Endothelial cell of umbilical vein (primary cell): ENCODE measurements at regions not wholly inside any gene's neighbourhood (a gene's known extent, or its start where the extent isn't known, plus 50 kb on each side); places are given as distances from the start of the nearest gene placed in this dataset.

Source experiments
- BruUV-seq: library from RNA; stranded (reverse); fragments of 400-500 nt; replicated peaks from 2 replicates; lab custom pipeline; 2021; lab: Mats Ljungman, UMichigan
- CTCF ChIA-PET: fragments of 300-600, 350-600 bp; sonication (Branson Sonifier 250); formaldehyde crosslinking; loops from one replicate; lab custom pipeline; 2021; ENCODE audit warnings: antibody characterized with exemption, inconsistent platforms; lab: Charles Lee
- POLR2A ChIA-PET: fragments of 300-600, 350-600 bp; sonication (Branson Sonifier 250); formaldehyde crosslinking; loops from one replicate; lab custom pipeline; 2021; ENCODE audit warnings: antibody characterized with exemption, inconsistent platforms; lab: Charles Lee
- DNase-seq: peaks from one replicate; pipeline ENCODE4 v3.0.0-alpha.2; 2011; ENCODE audit warnings: low read depth, low spot score
- FAIRE-seq: peaks from 2 replicates; lab custom pipeline; 2011; peaks lifted over from hg19 to GRCh38; lab: Jason Lieb, UNC
- H2AFZ ChIP-seq: 2 replicates; pipeline ENCODE4 v1.6.0; 2012; ENCODE audit warnings: low read depth, low read length, control low read depth, inconsistent platforms
- H3K27ac ChIP-seq: 2 replicates; pipeline ENCODE4 v1.5.1; 2011; ENCODE audit warnings: low read depth, mild to moderate bottlenecking, control low read depth, low read length, moderate library complexity; ENCODE audit not compliant: insufficient read depth
- H3K27me3 ChIP-seq, 2 experiments: 2 replicates each; pipeline versions ENCODE4 v1.6.0 to v1.6.1; 2011; ENCODE audit warnings: low read length in 2 of 2, mixed read lengths in 1 of 2; ENCODE audit not compliant: control insufficient read depth in 2 of 2, insufficient read depth in 2 of 2
- H3K36me3 ChIP-seq, 2 experiments: 2 replicates in 1 of 2; 3 replicates in 1 of 2; pipeline ENCODE4 v1.5.1; 2011; ENCODE audit warnings: low read length in 2 of 2, mild to moderate bottlenecking in 1 of 2, moderate library complexity in 1 of 2; ENCODE audit not compliant: control insufficient read depth in 2 of 2, insufficient read depth in 2 of 2; ENCODE audit errors: extremely low read depth in 1 of 2
- H3K4me1 ChIP-seq: 3 replicates; pipeline ENCODE4 v1.5.1; 2011; ENCODE audit warnings: mild to moderate bottlenecking, low read length; ENCODE audit not compliant: control insufficient read depth, insufficient read depth; ENCODE audit errors: extremely low read depth
- H3K4me2 ChIP-seq: 2 replicates; pipeline ENCODE4 v1.6.1; 2011; ENCODE audit warnings: low read length, control low read depth, mixed read lengths; ENCODE audit not compliant: insufficient read depth
- H3K4me3 ChIP-seq, 3 experiments: fragments of 200-600 bp in 1 of 3; sonication (generic), shearing (Covaris generic) in 1 of 3; replicated peaks in 1 of 3; 2 replicates each; pipeline ENCODE4 v1.5.1; 2011 to 2016; ENCODE audit warnings: control low read depth in 3 of 3, low read length in 3 of 3, mild to moderate bottlenecking in 2 of 3, inconsistent platforms in 1 of 3, low read depth in 1 of 3, moderate library complexity in 1 of 3; ENCODE audit not compliant: insufficient read depth in 1 of 3
- H3K79me2 ChIP-seq: 2 replicates; pipeline ENCODE4 v1.6.0; 2012; ENCODE audit warnings: low read length, inconsistent platforms; ENCODE audit not compliant: control insufficient read depth, insufficient read depth
- H3K9ac ChIP-seq: replicated peaks from 2 replicates; pipeline ENCODE3; 2011; ENCODE audit warnings: low read length, control low read depth; ENCODE audit not compliant: insufficient read depth; ENCODE audit errors: extremely low read depth
- H3K9me1 ChIP-seq: replicated peaks from 3 replicates; pipeline ENCODE4 v1.6.0; 2011; ENCODE audit warnings: mild to moderate bottlenecking, low read length; ENCODE audit not compliant: control insufficient read depth, insufficient read depth; ENCODE audit errors: extremely low read depth
- H3K9me3 ChIP-seq: replicated peaks from 2 replicates; pipeline ENCODE4 v1.5.1; 2012; ENCODE audit warnings: low read length, inconsistent platforms; ENCODE audit not compliant: control insufficient read depth, insufficient read depth
- H4K20me1 ChIP-seq: replicated peaks from 2 replicates; pipeline ENCODE3; 2011; ENCODE audit warnings: mild to moderate bottlenecking, low read length; ENCODE audit not compliant: control insufficient read depth, insufficient read depth; ENCODE audit errors: extremely low read depth
- EZH2 ChIP-seq: IDR thresholded peaks from 2 replicates; pipeline ENCODE4 v1.6.1; 2012; ENCODE audit warnings: borderline replicate concordance, low read depth, mild to moderate bottlenecking, moderate library complexity, low read length, inconsistent platforms; ENCODE audit not compliant: severe bottlenecking
- FOS ChIP-seq: IDR thresholded peaks from 2 replicates; pipeline ENCODE4 v1.6.1; 2011; ENCODE audit warnings: mild to moderate bottlenecking, low read length, moderate library complexity, borderline replicate concordance; ENCODE audit not compliant: insufficient read depth
- GATA2 ChIP-seq: IDR thresholded peaks from 2 replicates; pipeline ENCODE4 v1.7.0; 2011; ENCODE audit warnings: low read depth, mild to moderate bottlenecking, moderate library complexity, mixed read lengths, low read length; ENCODE audit not compliant: insufficient read length, insufficient read depth
- JUN ChIP-seq: IDR thresholded peaks from 2 replicates; pipeline ENCODE4 v1.6.1; 2011; ENCODE audit warnings: borderline replicate concordance, low read depth; ENCODE audit not compliant: insufficient read length, insufficient read depth
- dilution Hi-C: fragments of 300-500 bp; cut with MboI; formaldehyde crosslinking; loops from one replicate; pipeline ENCODE4 v1.15.0; 2019; ENCODE audit warnings: low sequenced_read_pairs; ENCODE audit not compliant: extremely low pct_ligation_motif_present
- intact Hi-C: fragments of 100-400 bp; cut with micrococcal nuclease; formaldehyde crosslinking; loops from one replicate; pipeline ENCODE4 v1.10.0; 2022

DNA sequence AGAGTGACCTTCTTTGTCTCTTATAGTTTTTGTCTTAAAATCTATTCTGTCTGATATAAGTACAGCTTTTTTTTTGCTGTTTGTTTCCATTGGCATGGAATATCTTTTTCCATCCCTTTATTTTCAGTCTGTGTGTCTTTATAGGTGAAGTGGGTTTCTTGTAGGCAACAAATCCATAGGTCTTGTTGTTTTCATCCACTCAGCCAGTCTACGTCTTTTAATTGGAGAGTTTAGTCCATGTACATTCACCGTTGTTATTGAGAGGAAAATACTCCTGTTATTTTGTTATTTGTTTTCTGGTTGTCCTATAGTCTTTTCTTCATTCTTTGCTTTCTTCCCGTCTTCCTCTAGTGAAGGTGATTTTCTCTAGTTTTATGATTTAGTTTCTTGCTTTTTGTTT is 115.9 kb downstream of the IFI44 start:
- no TSS peak for BruUV-seq
- Histone ChIP-seq H3K27ac (no peak overlapping the region), H3K27me3 (no peaks in the 10 kb centered on the region), H2AFZ (no peak overlapping the region), H3K9me3 (no peaks in the 10 kb centered on the region), H3K9me1 (no peaks in the 10 kb centered on the region), H3K4me1 (no peaks in the 10 kb centered on the region), H3K79me2 (no peaks in the 10 kb centered on the region), H4K20me1 (no peaks in the 10 kb centered on the region), H3K4me2 (no peak overlapping the region), H3K36me3 (no peaks in the 10 kb centered on the region), H3K9ac (no peak overlapping the region), H3K4me3 (no peak overlapping the region)
- POLR2A ChIA-PET = no interaction called here
- FAIRE-seq (no peak), DNase-seq (no peak)
- TF ChIP-seq EZH2 (no peak), FOS (no peak)
- intact Hi-C loops = no loop called here
- CTCF ChIA-PET = no interaction called here
- dilution Hi-C loops = no loop called here

DNA sequence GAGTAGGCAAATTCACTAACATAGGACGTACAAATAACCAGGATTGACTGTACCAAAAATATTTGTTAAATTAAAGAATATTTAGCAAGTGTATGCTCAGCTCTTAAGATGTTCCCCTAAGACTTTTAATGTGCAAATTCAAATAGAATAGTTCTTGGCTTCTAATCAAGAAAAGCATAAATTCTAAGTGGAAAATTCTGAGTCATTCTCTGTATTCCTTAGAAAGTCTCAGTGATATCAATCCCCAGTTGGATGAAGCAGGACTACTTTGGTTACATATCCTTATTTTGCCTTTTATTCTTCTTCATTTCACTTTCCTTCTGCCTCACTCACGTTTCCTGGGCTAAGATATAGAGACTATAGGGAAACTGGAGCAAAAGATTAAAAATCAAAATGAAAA is 130.2 kb downstream of the IFI44 start:
- no TSS peak for BruUV-seq
- H3K4me2 ChIP-seq = no peak overlapping the region

More for the DNA sequence above, 130.2 kb downstream of the IFI44 start:
- TF ChIP-seq GATA2 = no peak
- no peak for TF ChIP-seq JUN
- H3K36me3 ChIP-seq = no peaks in the 10 kb centered on the region
- H3K27ac ChIP-seq = no peak overlapping the region
- CTCF ChIA-PET = no interaction called here
- peak; percentile 37 for DNase-seq
- POLR2A ChIA-PET = no interaction called here
- intact Hi-C loops (no loop called here), dilution Hi-C loops (no loop called here)
- FAIRE-seq = peak; percentile 44
- H3K9me3 ChIP-seq = no peaks in the 10 kb centered on the region
- H3K9me1 ChIP-seq = no peaks in the 10 kb centered on the region
- no peaks in the 10 kb centered on the region for H3K4me1 ChIP-seq
- no peaks in the 10 kb centered on the region for H3K79me2 ChIP-seq
- H4K20me1 ChIP-seq = no peaks in the 10 kb centered on the region
- H3K4me3 ChIP-seq = no peak overlapping the region
- no peaks in the 10 kb centered on the region for H3K27me3 ChIP-seq
- H3K9ac ChIP-seq = no peak overlapping the region
- no peak overlapping the region for H2AFZ ChIP-seq
